HG02938 (cell line): ENCODE measurements at regions not wholly inside any gene's neighbourhood (a gene's known extent, or its start where the extent isn't known, plus 50 kb on each side); places are given as distances from the start of the nearest gene placed in this dataset.

Source experiments
- ATAC-seq: cut with Tn5 transposase; IDR thresholded peaks from one replicate; pipeline ENCODE4 v1.9.1; 2021; ENCODE audit warnings: mild to moderate bottlenecking, moderate library complexity; ENCODE audit not compliant: unreplicated experiment

GRCh38 chr3:118548434-118548833 is 486.2 kb downstream of the IGSF11 start:
- no peak for ATAC-seq

- ATAC-seq, result no peak
These were observed 484.5 kb downstream of the IGSF11 start for GRCh38 chr3:118550122-118550521.

- no peak for ATAC-seq
These were observed 484.1 kb downstream of the IGSF11 start for GRCh38 chr3:118550556-118550955.

- no peak for ATAC-seq
These were observed 480.4 kb downstream of the IGSF11 start for GRCh38 chr3:118554148-118554838.

GRCh38 chr3:118556983-118557382 is 477.7 kb downstream of the IGSF11 start:
- no peak for ATAC-seq

- ATAC-seq, result no peak
These were observed 477.1 kb downstream of the IGSF11 start for GRCh38 chr3:118557513-118557912.

GRCh38 chr3:118559286-118559685 is 475.4 kb downstream of the IGSF11 start:
- no peak for ATAC-seq

- ATAC-seq, result no peak
These were observed 469.8 kb downstream of the IGSF11 start for GRCh38 chr3:118564800-118565199.

GRCh38 chr3:118573912-118574311 is 460.7 kb downstream of the IGSF11 start:
- no peak for ATAC-seq

GRCh38 chr3:118577055-118577777 is 457.4 kb downstream of the IGSF11 start:
- no peak for ATAC-seq

GRCh38 chr3:118578559-118578958 is 456.1 kb downstream of the IGSF11 start:
- no peak for ATAC-seq

GRCh38 chr3:118587037-118587741 is 447.5 kb downstream of the IGSF11 start:
- no peak for ATAC-seq

- no peak for ATAC-seq
These were observed 446.8 kb downstream of the IGSF11 start for GRCh38 chr3:118587847-118588246.

GRCh38 chr3:118593277-118593670 is 441.4 kb downstream of the IGSF11 start:
- no peak for ATAC-seq

GRCh38 chr3:118597184-118597583 is 437.5 kb downstream of the IGSF11 start:
- no peak for ATAC-seq

GRCh38 chr3:118607915-118608820 is 426.5 kb downstream of the IGSF11 start:
- ATAC-seq, result no peak

- no peak for ATAC-seq
These were observed 416.2 kb downstream of the IGSF11 start for GRCh38 chr3:118618247-118619040.

- ATAC-seq, result no peak
These were observed 408.2 kb downstream of the IGSF11 start for GRCh38 chr3:118626453-118626852.

GRCh38 chr3:118628704-118629341 is 405.8 kb downstream of the IGSF11 start:
- peak; percentile 98 for ATAC-seq

GRCh38 chr3:118629821-118630220 is 404.8 kb downstream of the IGSF11 start:
- ATAC-seq, result no peak
